ENCODE measurements at regions not wholly inside any gene's neighbourhood (a gene's known extent, or its start where the extent isn't known, plus 50 kb on each side); places are given as distances from the start of the nearest gene placed in this dataset.

- TF ChIP-seq, protein P1, sequence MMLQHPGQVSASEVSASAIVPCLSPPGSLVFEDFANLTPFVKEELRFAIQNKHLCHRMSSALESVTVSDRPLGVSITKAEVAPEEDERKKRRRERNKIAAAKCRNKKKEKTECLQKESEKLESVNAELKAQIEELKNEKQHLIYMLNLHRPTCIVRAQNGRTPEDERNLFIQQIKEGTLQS (IDR thresholded peaks at IDR 0.05; ENCODE audit: insufficient read depth, low read depth, low read length) = no peak
- no peak for TF ChIP-seq EZH2 (IDR thresholded peaks at IDR 0.05; ENCODE audit: low read depth, low read length, severe bottlenecking)
- TF ChIP-seq JUND (IDR thresholded peaks at IDR 0.05; ENCODE audit: low read length) = no peak
- no peak for TF ChIP-seq CHD7 (IDR thresholded peaks at IDR 0.05; ENCODE audit: insufficient replicate concordance, low read length)
- TF ChIP-seq GTF2F1 (IDR thresholded peaks at IDR 0.05; ENCODE audit: borderline replicate concordance, low read depth, low read length) = no peak
Observed at GRCh38 chr1:173415490-173415889, 61.6 kb upstream of the PRDX6 start (continued).

Measured in H1 (cell line).